Activated CD4-positive, alpha-beta memory T cell treated with anti-CD3 and anti-CD28 coated beads, Interleukin-2, amount 10 ng/mL, durations not matched to agents 7 days and 5 days (primary cell): ENCODE measurements at regions not wholly inside any gene's neighbourhood (a gene's known extent, or its start where the extent isn't known, plus 50 kb on each side); places are given as distances from the start of the nearest gene placed in this dataset.
A peak's percentile ranks its signal among the peaks of the same experiment; 100 is the strongest.

Experiments used
- CTCF ChIA-PET: fragments of 350-600 bp; sonication (Branson Sonifier 250); formaldehyde crosslinking; loops from one replicate; lab custom pipeline; 2021; ENCODE audit warnings: antibody characterized with exemption, inconsistent platforms; lab: Charles Lee
- POLR2A ChIA-PET: fragments of 350-600 bp; sonication (Branson Sonifier 250); formaldehyde crosslinking; loops from one replicate; lab custom pipeline; 2021; ENCODE audit warnings: antibody characterized with exemption; lab: Charles Lee
- DNase-seq: peaks from one replicate; pipeline ENCODE4 v3.0.0-alpha.2; 2020
- H3K27ac Mint-ChIP-seq: one replicate; pipeline ENCODE4 v1.8.0; 2021; ENCODE audit warnings: mild to moderate bottlenecking, mixed read lengths
- H3K27me3 Mint-ChIP-seq: one replicate; pipeline ENCODE4 v1.8.0; 2021; ENCODE audit warnings: mixed read lengths
- H3K36me3 Mint-ChIP-seq: one replicate; pipeline ENCODE4 v1.8.0; 2021; ENCODE audit warnings: low read depth, mixed read lengths
- H3K4me1 Mint-ChIP-seq: one replicate; pipeline ENCODE4 v1.8.0; 2021; ENCODE audit warnings: mixed read lengths
- H3K4me3 Mint-ChIP-seq: one replicate; pipeline ENCODE4 v1.8.0; 2021; ENCODE audit warnings: mild to moderate bottlenecking, mixed read lengths
- H3K9me3 Mint-ChIP-seq: one replicate; pipeline ENCODE4 v1.8.0; 2021; ENCODE audit warnings: mixed read lengths

GRCh38 chrX:39476604-39477021 lies 621.1 kb downstream of the BCOR start:
- Mint-ChIP-seq H3K27ac (no peak overlapping the region), H3K27me3 (no peaks in the 10 kb centered on the region), H3K9me3 (no peaks in the 10 kb centered on the region), H3K4me1 (no peaks in the 10 kb centered on the region), H3K36me3 (no peaks in the 10 kb centered on the region), H3K4me3 (no peak overlapping the region)
- POLR2A ChIA-PET, result no interaction called here
- no peak for DNase-seq
- CTCF ChIA-PET, result no interaction called here

GRCh38 chrX:39477031-39477761 lies 620.6 kb downstream of the BCOR start:
- Mint-ChIP-seq H3K4me1 (no peaks in the 10 kb centered on the region), H3K36me3 (no peaks in the 10 kb centered on the region), H3K27me3 (no peaks in the 10 kb centered on the region), H3K27ac (no peak overlapping the region), H3K9me3 (no peaks in the 10 kb centered on the region), H3K4me3 (no peak overlapping the region)
- CTCF ChIA-PET, result no interaction called here
- no peak for DNase-seq
- POLR2A ChIA-PET, result no interaction called here

- CTCF ChIA-PET, result no interaction called here
- no peaks in the 10 kb centered on the region for H3K36me3 Mint-ChIP-seq
- no peaks in the 10 kb centered on the region for H3K27me3 Mint-ChIP-seq
- no peaks in the 10 kb centered on the region for H3K9me3 Mint-ChIP-seq
- no peak overlapping the region for H3K27ac Mint-ChIP-seq
- DNase-seq, result no peak
- H3K4me3 Mint-ChIP-seq, result no peak overlapping the region
- no peaks in the 10 kb centered on the region for H3K4me1 Mint-ChIP-seq
- POLR2A ChIA-PET, result no interaction called here
Measured at GRCh38 chrX:39477762-39478120, 620.0 kb downstream of the BCOR start.

GRCh38 chrX:39479856-39480255 lies 617.9 kb downstream of the BCOR start:
- Mint-ChIP-seq H3K4me1 (no peaks in the 10 kb centered on the region), H3K27me3 (no peaks in the 10 kb centered on the region), H3K27ac (no peak overlapping the region), H3K9me3 (no peaks in the 10 kb centered on the region), H3K36me3 (no peaks in the 10 kb centered on the region), H3K4me3 (no peak overlapping the region)
- ChIA-PET CTCF (no interaction called here), POLR2A (no interaction called here)
- DNase-seq, result no peak

GRCh38 chrX:39480963-39481362 lies 616.8 kb downstream of the BCOR start:
- DNase-seq, result no peak

GRCh38 chrX:39481621-39482020 lies 616.1 kb downstream of the BCOR start:
- CTCF ChIA-PET, result no interaction called here
- POLR2A ChIA-PET, result no interaction called here
- H3K4me1 Mint-ChIP-seq, result no peaks in the 10 kb centered on the region
- no peak for DNase-seq
- H3K27me3 Mint-ChIP-seq, result no peaks in the 10 kb centered on the region
- no peak overlapping the region for H3K4me3 Mint-ChIP-seq
- no peaks in the 10 kb centered on the region for H3K36me3 Mint-ChIP-seq
- no peak overlapping the region for H3K27ac Mint-ChIP-seq
- H3K9me3 Mint-ChIP-seq, result no peaks in the 10 kb centered on the region

More at GRCh38 chrX:39480963-39481362, 616.8 kb downstream of the BCOR start:
- no peaks in the 10 kb centered on the region for H3K36me3 Mint-ChIP-seq
- ChIA-PET POLR2A (no interaction called here), CTCF (no interaction called here)
- H3K27ac Mint-ChIP-seq, result no peak overlapping the region
- no peak overlapping the region for H3K4me3 Mint-ChIP-seq
- H3K4me1 Mint-ChIP-seq, result no peaks in the 10 kb centered on the region
- H3K27me3 Mint-ChIP-seq, result no peaks in the 10 kb centered on the region
- no peaks in the 10 kb centered on the region for H3K9me3 Mint-ChIP-seq

- CTCF ChIA-PET, result no interaction called here
- Mint-ChIP-seq H3K27me3 (no peaks in the 10 kb centered on the region), H3K9me3 (no peaks in the 10 kb centered on the region)
Measured at GRCh38 chrX:39484159-39485068, 613.3 kb downstream of the BCOR start.

GRCh38 chrX:39487166-39487968 lies 610.4 kb downstream of the BCOR start:
- ChIA-PET POLR2A (no interaction called here), CTCF (no interaction called here)
- Mint-ChIP-seq H3K27me3 (no peaks in the 10 kb centered on the region), H3K4me1 (peaks cover 16% of the 10 kb centered on the region), H3K9me3 (no peaks in the 10 kb centered on the region), H3K27ac (no peak overlapping the region), H3K4me3 (no peak overlapping the region), H3K36me3 (no peaks in the 10 kb centered on the region)
- no peak for DNase-seq

More at GRCh38 chrX:39484159-39485068, 613.3 kb downstream of the BCOR start:
- DNase-seq, result no peak
- H3K27ac Mint-ChIP-seq, result no peak overlapping the region
- no peak overlapping the region for H3K4me3 Mint-ChIP-seq
- H3K4me1 Mint-ChIP-seq, result peaks cover 3% of the 10 kb centered on the region
- no peaks in the 10 kb centered on the region for H3K36me3 Mint-ChIP-seq
- POLR2A ChIA-PET, result no interaction called here

GRCh38 chrX:39487969-39488330 lies 609.8 kb downstream of the BCOR start:
- H3K4me3 Mint-ChIP-seq, result no peak overlapping the region
- ChIA-PET CTCF (no interaction called here), POLR2A (no interaction called here)
- no peaks in the 10 kb centered on the region for H3K27me3 Mint-ChIP-seq
- no peak for DNase-seq
- H3K27ac Mint-ChIP-seq, result no peak overlapping the region
- H3K36me3 Mint-ChIP-seq, result no peaks in the 10 kb centered on the region
- no peaks in the 10 kb centered on the region for H3K9me3 Mint-ChIP-seq
- peaks cover 22% of the 10 kb centered on the region for H3K4me1 Mint-ChIP-seq

- POLR2A ChIA-PET, result no interaction called here
Measured at GRCh38 chrX:39491548-39492297, 606.0 kb downstream of the BCOR start.

GRCh38 chrX:39492497-39493162 lies 605.1 kb downstream of the BCOR start:
- peaks cover 20% of the 10 kb centered on the region for H3K4me1 Mint-ChIP-seq
- no peak for DNase-seq
- H3K4me3 Mint-ChIP-seq, result no peak overlapping the region
- no peaks in the 10 kb centered on the region for H3K27me3 Mint-ChIP-seq
- CTCF ChIA-PET, result interaction anchor here (1.4 kb wide), 1 partner anchor 8 kb away, joined by 3 read pairs; no protein-coding TSS in a partner anchor
- H3K9me3 Mint-ChIP-seq, result no peaks in the 10 kb centered on the region
- no peaks in the 10 kb centered on the region for H3K36me3 Mint-ChIP-seq
- POLR2A ChIA-PET, result no interaction called here
- no peak overlapping the region for H3K27ac Mint-ChIP-seq

More at GRCh38 chrX:39491548-39492297, 606.0 kb downstream of the BCOR start:
- Mint-ChIP-seq H3K4me3 (no peak overlapping the region), H3K27ac (peak overlapping the region; percentile 32), H3K4me1 (peaks cover 23% of the 10 kb centered on the region), H3K9me3 (no peaks in the 10 kb centered on the region), H3K27me3 (no peaks in the 10 kb centered on the region), H3K36me3 (no peaks in the 10 kb centered on the region)
- peak; percentile 41 for DNase-seq
- CTCF ChIA-PET, result interaction anchor here (1.4 kb wide), 1 partner anchor 9 kb away, joined by 3 read pairs; no protein-coding TSS in a partner anchor

GRCh38 chrX:39493168-39493567 lies 604.6 kb downstream of the BCOR start:
- Mint-ChIP-seq H3K4me3 (no peak overlapping the region), H3K27me3 (no peaks in the 10 kb centered on the region), H3K27ac (no peak overlapping the region), H3K9me3 (no peaks in the 10 kb centered on the region), H3K36me3 (no peaks in the 10 kb centered on the region), H3K4me1 (peaks cover 20% of the 10 kb centered on the region)
- CTCF ChIA-PET, result no interaction called here
- POLR2A ChIA-PET, result no interaction called here
- DNase-seq, result no peak
